ENCODE measurements at regions not wholly inside any gene's neighbourhood (a gene's known extent, or its start where the extent isn't known, plus 50 kb on each side); places are given as distances from the start of the nearest gene placed in this dataset.

- 0 out of 2 replicates have a peak, but pooled peaks have one; percentile 37 for TF ChIP-seq AFF4 (CRISPR knock-in tag; IDR thresholded peaks at IDR 0.05; ENCODE audit: borderline replicate concordance)
These were observed 531.3 kb upstream of the JAG1 start (continued) for GRCh38 chr20:11204926-11205768.

DNA sequence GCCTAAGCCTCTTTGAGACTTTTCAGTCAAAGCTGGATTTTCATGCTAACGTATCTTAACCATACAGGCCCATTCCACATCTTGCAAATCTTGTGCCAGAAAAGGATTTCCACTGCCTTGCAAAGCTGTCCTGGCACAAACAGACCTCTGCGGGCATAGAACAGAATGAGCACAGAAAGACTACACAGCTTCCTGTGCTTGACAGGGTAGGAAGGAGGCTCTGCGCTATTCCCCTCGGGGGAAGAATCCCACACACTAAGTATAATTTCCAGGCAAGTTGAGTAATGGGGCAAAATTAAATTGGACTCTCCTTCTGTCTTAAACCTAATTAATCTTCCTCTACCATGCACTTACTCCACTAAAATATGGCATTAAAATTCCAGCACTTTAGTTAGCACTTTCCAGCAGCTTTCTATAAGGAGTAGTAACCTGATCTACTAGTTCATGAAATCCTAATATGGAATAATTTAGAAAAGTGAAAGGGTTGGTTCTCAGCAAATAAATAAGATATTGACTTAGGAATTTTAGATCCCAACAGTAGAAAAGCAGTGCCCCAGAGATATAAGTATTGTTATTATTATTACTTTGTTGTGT lies 532.1 kb upstream of the JAG1 start:
- ChIA-PET CTCF (interaction anchor here (0.6 to 2.3 kb wide), 35 partner anchors 9 to 792 kb away, joined by 3 to 15 read pairs (median 4); partner anchors contain the start of gene JAG1), POLR2A (no interaction called here)
- Mint-ChIP-seq H3K36me3 (no peaks in the 10 kb centered on the region), H3K9me3 (no peaks in the 10 kb centered on the region), H3K27me3 (ENCODE audit: low read depth) (no peaks in the 10 kb centered on the region), H3K4me1 (peaks cover 23% of the 10 kb centered on the region), H3K27ac (no peak overlapping the region), H3K4me3 (no peak overlapping the region)
- DNase-seq (ENCODE audit: low spot score) (no peak), ATAC-seq (no peak)
- TF ChIP-seq TEAD1 (CRISPR knock-in tag; IDR thresholded peaks at IDR 0.05), result no peak
- TF ChIP-seq ZNF138 (CRISPR knock-in tag; conservative IDR thresholded peaks at IDR 0.05), result no peak
- no peak for TF ChIP-seq TEAD4 (CRISPR knock-in tag; IDR thresholded peaks at IDR 0.05)
- no peak for TF ChIP-seq ZNF671 (CRISPR knock-in tag; IDR thresholded peaks at IDR 0.05)
- TF ChIP-seq, protein P1, sequence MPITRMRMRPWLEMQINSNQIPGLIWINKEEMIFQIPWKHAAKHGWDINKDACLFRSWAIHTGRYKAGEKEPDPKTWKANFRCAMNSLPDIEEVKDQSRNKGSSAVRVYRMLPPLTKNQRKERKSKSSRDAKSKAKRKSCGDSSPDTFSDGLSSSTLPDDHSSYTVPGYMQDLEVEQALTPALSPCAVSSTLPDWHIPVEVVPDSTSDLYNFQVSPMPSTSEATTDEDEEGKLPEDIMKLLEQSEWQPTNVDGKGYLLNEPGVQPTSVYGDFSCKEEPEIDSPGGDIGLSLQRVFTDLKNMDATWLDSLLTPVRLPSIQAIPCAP (CRISPR knock-in tag; IDR thresholded peaks at IDR 0.05), result no peak
- no peak for TF ChIP-seq NR2C2 (CRISPR knock-in tag; IDR thresholded peaks at IDR 0.05)
- no peak for TF ChIP-seq CDX4 (CRISPR knock-in tag; IDR thresholded peaks at IDR 0.05; ENCODE audit: borderline replicate concordance)
- TF ChIP-seq NR1H2 (CRISPR knock-in tag; IDR thresholded peaks at IDR 0.05), result no peak
- TF ChIP-seq ZNF219 (CRISPR knock-in tag; IDR thresholded peaks at IDR 0.05; ENCODE audit: borderline replicate concordance), result no peak
- no peak for TF ChIP-seq ETV6 (CRISPR knock-in tag; IDR thresholded peaks at IDR 0.05)
- TF ChIP-seq PRDM15 (CRISPR knock-in tag; IDR thresholded peaks at IDR 0.05), result no peak
- no peak for TF ChIP-seq HMGA2 (CRISPR knock-in tag; IDR thresholded peaks at IDR 0.05)
- no peak for TF ChIP-seq ZNF317 (CRISPR knock-in tag; IDR thresholded peaks at IDR 0.05; ENCODE audit: borderline replicate concordance, low read depth)
- TF ChIP-seq, protein P2, sequence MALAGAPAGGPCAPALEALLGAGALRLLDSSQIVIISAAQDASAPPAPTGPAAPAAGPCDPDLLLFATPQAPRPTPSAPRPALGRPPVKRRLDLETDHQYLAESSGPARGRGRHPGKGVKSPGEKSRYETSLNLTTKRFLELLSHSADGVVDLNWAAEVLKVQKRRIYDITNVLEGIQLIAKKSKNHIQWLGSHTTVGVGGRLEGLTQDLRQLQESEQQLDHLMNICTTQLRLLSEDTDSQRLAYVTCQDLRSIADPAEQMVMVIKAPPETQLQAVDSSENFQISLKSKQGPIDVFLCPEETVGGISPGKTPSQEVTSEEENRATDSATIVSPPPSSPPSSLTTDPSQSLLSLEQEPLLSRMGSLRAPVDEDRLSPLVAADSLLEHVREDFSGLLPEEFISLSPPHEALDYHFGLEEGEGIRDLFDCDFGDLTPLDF (CRISPR knock-in tag; IDR thresholded peaks at IDR 0.05), result no peak
- TF ChIP-seq HMGXB4 (CRISPR knock-in tag; IDR thresholded peaks at IDR 0.05), result no peak
- no peak for TF ChIP-seq OVOL2 (CRISPR knock-in tag; IDR thresholded peaks at IDR 0.05; ENCODE audit: borderline replicate concordance)
- no peak for TF ChIP-seq NFE2L1 (CRISPR knock-in tag; IDR thresholded peaks at IDR 0.05)
- TF ChIP-seq GABPB1 (CRISPR knock-in tag; IDR thresholded peaks at IDR 0.05), result no peak
